CD4-positive, CD25-positive, alpha-beta regulatory T cell (primary cell): ENCODE measurements at regions not wholly inside any gene's neighbourhood (a gene's known extent, or its start where the extent isn't known, plus 50 kb on each side); places are given as distances from the start of the nearest gene placed in this dataset.
"Not testable (repeated sequence)": the region's sequence is repeated elsewhere in the genome, so short reads cannot be mapped to it uniquely, and the experiment has no call there.

Experiments
- ATAC-seq, 2 donors: fragments of 150-1000 bp; cut with Tn5 transposase; one replicate each; pipeline ENCODE4 v1.10.0; 2021; ENCODE audit warnings: low read depth in 2 of 2, moderate number of reproducible peaks in 2 of 2, moderate library complexity in 1 of 2
- DNase-seq, 3 donors: peaks; one replicate each; pipeline versions ENCODE4 v3.0.0 to v3.0.0-alpha.2; 2012 to 2022; ENCODE audit warnings: mixed read lengths in 1 of 3
- H3K27ac ChIP-seq: one replicate; pipeline ENCODE4 v1.7.0; 2013; ENCODE audit warnings: mild to moderate bottlenecking, low read length; ENCODE audit not compliant: insufficient read depth, poor library complexity, severe bottlenecking
- H3K27me3 ChIP-seq: one replicate; pipeline ENCODE4 v1.7.0; 2013; ENCODE audit warnings: low read length; ENCODE audit not compliant: control insufficient read depth, insufficient read depth
- H3K36me3 ChIP-seq: one replicate; pipeline ENCODE4 v1.7.0; 2013; ENCODE audit warnings: mild to moderate bottlenecking, low read length, moderate library complexity; ENCODE audit not compliant: control insufficient read depth, insufficient read depth
- H3K4me1 ChIP-seq: 2 replicates; pipeline ENCODE4 v1.7.0; 2013; ENCODE audit warnings: mild to moderate bottlenecking, low read length; ENCODE audit not compliant: insufficient read depth, control insufficient read depth, poor library complexity, severe bottlenecking
- H3K4me3 ChIP-seq: one replicate; pipeline ENCODE4 v1.7.0; 2013; ENCODE audit warnings: low read depth, mild to moderate bottlenecking, low read length, moderate library complexity
- H3K9me3 ChIP-seq, 2 experiments: 1 replicate in 1 of 2; 2 replicates in 1 of 2; pipeline ENCODE4 v1.7.0; 2013; ENCODE audit warnings: low read length in 2 of 2, mild to moderate bottlenecking in 1 of 2, moderate library complexity in 1 of 2; ENCODE audit not compliant: control insufficient read depth in 2 of 2
- H3K27ac Mint-ChIP-seq, 3 donors: one replicate each; pipeline ENCODE4 v1.8.0; 2020 to 2022; ENCODE audit warnings: mild to moderate bottlenecking in 3 of 3, mixed read lengths in 3 of 3, moderate library complexity in 2 of 3
- H3K27me3 Mint-ChIP-seq: one replicate; pipeline ENCODE4 v1.8.0; 2022; ENCODE audit warnings: mild to moderate bottlenecking, mixed read lengths
- H3K36me3 Mint-ChIP-seq: one replicate; pipeline ENCODE4 v1.8.0; 2020; ENCODE audit warnings: mixed read lengths
- H3K4me1 Mint-ChIP-seq, 4 donors: one replicate each; pipeline ENCODE4 v1.8.0; 2020 to 2022; ENCODE audit warnings: mixed read lengths in 4 of 4, mild to moderate bottlenecking in 1 of 4
- H3K4me3 Mint-ChIP-seq, 4 donors: one replicate each; pipeline ENCODE4 v1.8.0; 2020 to 2022; ENCODE audit warnings: mild to moderate bottlenecking in 4 of 4, mixed read lengths in 4 of 4, moderate library complexity in 3 of 4
- H3K9me3 Mint-ChIP-seq, 7 donors: one replicate each; pipeline ENCODE4 v1.8.0; 2020 to 2022; ENCODE audit warnings: mixed read lengths in 7 of 7, mild to moderate bottlenecking in 3 of 7, moderate library complexity in 2 of 7

GRCh38 chr11:69952229-69952975, 125.7 kb upstream of the ANO1 start:
- H3K4me3 Mint-ChIP-seq, H3K4me1 ChIP-seq, ATAC-seq, H3K36me3 Mint-ChIP-seq, H3K27me3 ChIP-seq, H3K27ac ChIP-seq, H3K27me3 Mint-ChIP-seq, H3K9me3 Mint-ChIP-seq, DNase-seq, H3K4me1 Mint-ChIP-seq, H3K4me3 ChIP-seq, H3K27ac Mint-ChIP-seq, H3K36me3 ChIP-seq: not testable (repeated sequence)
- H3K9me3 ChIP-seq = peaks cover 0 to 11% of the 10 kb centered on the region in 2 experiments

GRCh38 chr11:69953356-69953755, 124.8 kb upstream of the ANO1 start:
- ATAC-seq (no peak), DNase-seq (no peak)
- no peak overlapping the region for H3K27ac Mint-ChIP-seq
- Histone ChIP-seq H3K36me3 (no peaks in the 10 kb centered on the region), H3K4me1 (no peaks in the 10 kb centered on the region), H3K9me3 (peaks cover 0 to 11% of the 10 kb centered on the region in 2 experiments), H3K27me3 (no peaks in the 10 kb centered on the region), H3K27ac (no peak overlapping the region), H3K4me3 (no peak overlapping the region)
- H3K36me3 Mint-ChIP-seq = no peaks in the 10 kb centered on the region
- H3K27me3 Mint-ChIP-seq = peaks cover 4% of the 10 kb centered on the region
- H3K4me1 Mint-ChIP-seq = no peaks in the 10 kb centered on the region
- H3K9me3 Mint-ChIP-seq = peaks cover 0 to 1% (median 0%) of the 10 kb centered on the region in 7 donors
- no peak overlapping the region for H3K4me3 Mint-ChIP-seq

- ATAC-seq = no peak
- H3K27me3 Mint-ChIP-seq = peaks cover 7% of the 10 kb centered on the region
- H3K4me1 ChIP-seq = no peaks in the 10 kb centered on the region
- H3K27me3 ChIP-seq = no peaks in the 10 kb centered on the region
- H3K9me3 Mint-ChIP-seq = peaks cover 0 to 3% (median 0%) of the 10 kb centered on the region in 7 donors
- no peaks in the 10 kb centered on the region for H3K36me3 ChIP-seq
- H3K27ac ChIP-seq = no peak overlapping the region
- no peaks in the 10 kb centered on the region for H3K36me3 Mint-ChIP-seq
- no peak overlapping the region for H3K27ac Mint-ChIP-seq
- no peak overlapping the region for H3K4me3 ChIP-seq
- no peaks in the 10 kb centered on the region for H3K4me1 Mint-ChIP-seq
- DNase-seq = no peak
- H3K9me3 ChIP-seq = peaks cover 0 to 11% of the 10 kb centered on the region in 2 experiments
- no peak overlapping the region for H3K4me3 Mint-ChIP-seq
Measured at GRCh38 chr11:69954756-69955155, 123.4 kb upstream of the ANO1 start.

GRCh38 chr11:69956669-69957190, 121.4 kb upstream of the ANO1 start:
- Mint-ChIP-seq H3K27me3 (peaks cover 9% of the 10 kb centered on the region), H3K27ac (no peak overlapping the region), H3K4me3 (no peak overlapping the region), H3K4me1 (no peaks in the 10 kb centered on the region), H3K9me3 (peaks cover 0 to 3% (median 0%) of the 10 kb centered on the region in 7 donors), H3K36me3 (no peaks in the 10 kb centered on the region)
- H3K36me3 ChIP-seq = no peaks in the 10 kb centered on the region
- H3K4me1 ChIP-seq = no peaks in the 10 kb centered on the region
- no peaks in the 10 kb centered on the region for H3K9me3 ChIP-seq
- no peak overlapping the region for H3K4me3 ChIP-seq
- H3K27me3 ChIP-seq = no peaks in the 10 kb centered on the region
- no peak for DNase-seq
- H3K27ac ChIP-seq = no peak overlapping the region
- ATAC-seq = no peak

GRCh38 chr11:69957849-69958248, 120.3 kb upstream of the ANO1 start:
- H3K27me3 ChIP-seq = no peaks in the 10 kb centered on the region
- H3K4me3 Mint-ChIP-seq = no peak overlapping the region
- no peak for ATAC-seq

GRCh38 chr11:69958308-69958707, 119.8 kb upstream of the ANO1 start:
- DNase-seq (no peak), ATAC-seq (no peak)
- no peaks in the 10 kb centered on the region for H3K36me3 Mint-ChIP-seq
- H3K27ac ChIP-seq = no peak overlapping the region
- H3K4me1 Mint-ChIP-seq = no peaks in the 10 kb centered on the region
- no peaks in the 10 kb centered on the region for H3K4me1 ChIP-seq
- H3K9me3 Mint-ChIP-seq = peaks cover 0 to 4% (median 0%) of the 10 kb centered on the region in 7 donors
- H3K27me3 ChIP-seq = no peaks in the 10 kb centered on the region
- H3K27me3 Mint-ChIP-seq = peaks cover 12% of the 10 kb centered on the region
- H3K4me3 ChIP-seq = no peak overlapping the region
- no peak overlapping the region for H3K27ac Mint-ChIP-seq
- no peaks in the 10 kb centered on the region for H3K9me3 ChIP-seq
- H3K36me3 ChIP-seq = no peaks in the 10 kb centered on the region
- no peak overlapping the region for H3K4me3 Mint-ChIP-seq

More at GRCh38 chr11:69957849-69958248, 120.3 kb upstream of the ANO1 start:
- Mint-ChIP-seq H3K27ac (no peak overlapping the region), H3K36me3 (no peaks in the 10 kb centered on the region), H3K9me3 (peaks cover 0 to 4% (median 0%) of the 10 kb centered on the region in 7 donors), H3K27me3 (peaks cover 12% of the 10 kb centered on the region), H3K4me1 (no peaks in the 10 kb centered on the region)
- Histone ChIP-seq H3K9me3 (no peaks in the 10 kb centered on the region), H3K4me3 (no peak overlapping the region), H3K4me1 (no peaks in the 10 kb centered on the region), H3K36me3 (no peaks in the 10 kb centered on the region), H3K27ac (no peak overlapping the region)
- DNase-seq = no peak

- H3K4me3 ChIP-seq = no peak overlapping the region
- Mint-ChIP-seq H3K4me1 (no peaks in the 10 kb centered on the region), H3K27me3 (peaks cover 12% of the 10 kb centered on the region), H3K36me3 (no peaks in the 10 kb centered on the region), H3K27ac (no peak overlapping the region), H3K9me3 (peaks cover 0 to 4% (median 0%) of the 10 kb centered on the region in 7 donors), H3K4me3 (no peak overlapping the region)
- H3K27me3 ChIP-seq = no peaks in the 10 kb centered on the region
- ATAC-seq (no peak), DNase-seq (no peak)
- H3K4me1 ChIP-seq = no peaks in the 10 kb centered on the region
- H3K36me3 ChIP-seq = no peaks in the 10 kb centered on the region
- H3K27ac ChIP-seq = no peak overlapping the region
- H3K9me3 ChIP-seq = no peaks in the 10 kb centered on the region
Measured at GRCh38 chr11:69959461-69959860, 118.7 kb upstream of the ANO1 start.

GRCh38 chr11:69961738-69962137, 116.4 kb upstream of the ANO1 start:
- Mint-ChIP-seq H3K4me1 (no peaks in the 10 kb centered on the region), H3K9me3 (peaks cover 0 to 4% (median 0%) of the 10 kb centered on the region in 7 donors), H3K27me3 (peaks cover 8% of the 10 kb centered on the region), H3K36me3 (no peaks in the 10 kb centered on the region), H3K4me3 (no peak overlapping the region), H3K27ac (no peak overlapping the region)
- no peak overlapping the region for H3K4me3 ChIP-seq
- H3K4me1 ChIP-seq = no peaks in the 10 kb centered on the region
- ATAC-seq (no peak), DNase-seq (no peak)
- no peaks in the 10 kb centered on the region for H3K36me3 ChIP-seq
- H3K27ac ChIP-seq = no peak overlapping the region
- H3K27me3 ChIP-seq = no peaks in the 10 kb centered on the region
- no peaks in the 10 kb centered on the region for H3K9me3 ChIP-seq
